ENCODE measurements at regions not wholly inside any gene's neighbourhood (a gene's known extent, or its start where the extent isn't known, plus 50 kb on each side); places are given as distances from the start of the nearest gene placed in this dataset.

DNA sequence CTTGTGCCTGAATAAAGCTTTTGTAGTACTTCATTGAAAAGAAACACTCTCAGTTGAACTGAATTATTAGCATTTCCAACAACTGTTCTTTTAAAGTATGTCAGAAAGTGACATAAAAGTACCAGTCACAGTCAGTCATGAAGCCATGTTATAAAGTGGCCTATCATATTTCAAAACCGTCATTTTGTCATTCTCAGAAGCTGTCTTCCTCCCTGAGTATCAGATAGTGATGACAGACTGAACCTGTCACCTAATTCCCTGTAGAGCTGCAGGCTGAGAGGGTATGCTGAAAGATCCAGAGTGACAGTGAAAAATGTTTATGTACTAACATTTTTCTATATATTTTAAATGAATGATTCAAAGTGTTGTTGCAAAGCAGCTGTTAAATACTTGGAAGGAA is 1121.7 kb upstream of the PRMT6 start:
- in situ Hi-C loops (cut with MboI; ENCODE audit: low pct_unique_long_range_greater_than_20kb, low sequenced_read_pairs, unreplicated experiment), result no loop called here
- DNase-seq (ENCODE audit: low spot score), result no peak
- TF ChIP-seq, protein P1, sequence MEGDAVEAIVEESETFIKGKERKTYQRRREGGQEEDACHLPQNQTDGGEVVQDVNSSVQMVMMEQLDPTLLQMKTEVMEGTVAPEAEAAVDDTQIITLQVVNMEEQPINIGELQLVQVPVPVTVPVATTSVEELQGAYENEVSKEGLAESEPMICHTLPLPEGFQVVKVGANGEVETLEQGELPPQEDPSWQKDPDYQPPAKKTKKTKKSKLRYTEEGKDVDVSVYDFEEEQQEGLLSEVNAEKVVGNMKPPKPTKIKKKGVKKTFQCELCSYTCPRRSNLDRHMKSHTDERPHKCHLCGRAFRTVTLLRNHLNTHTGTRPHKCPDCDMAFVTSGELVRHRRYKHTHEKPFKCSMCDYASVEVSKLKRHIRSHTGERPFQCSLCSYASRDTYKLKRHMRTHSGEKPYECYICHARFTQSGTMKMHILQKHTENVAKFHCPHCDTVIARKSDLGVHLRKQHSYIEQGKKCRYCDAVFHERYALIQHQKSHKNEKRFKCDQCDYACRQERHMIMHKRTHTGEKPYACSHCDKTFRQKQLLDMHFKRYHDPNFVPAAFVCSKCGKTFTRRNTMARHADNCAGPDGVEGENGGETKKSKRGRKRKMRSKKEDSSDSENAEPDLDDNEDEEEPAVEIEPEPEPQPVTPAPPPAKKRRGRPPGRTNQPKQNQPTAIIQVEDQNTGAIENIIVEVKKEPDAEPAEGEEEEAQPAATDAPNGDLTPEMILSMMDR (IDR thresholded peaks at IDR 0.05; ENCODE audit: extremely low read depth, insufficient read depth, missing control alignments), result no peak

DNA sequence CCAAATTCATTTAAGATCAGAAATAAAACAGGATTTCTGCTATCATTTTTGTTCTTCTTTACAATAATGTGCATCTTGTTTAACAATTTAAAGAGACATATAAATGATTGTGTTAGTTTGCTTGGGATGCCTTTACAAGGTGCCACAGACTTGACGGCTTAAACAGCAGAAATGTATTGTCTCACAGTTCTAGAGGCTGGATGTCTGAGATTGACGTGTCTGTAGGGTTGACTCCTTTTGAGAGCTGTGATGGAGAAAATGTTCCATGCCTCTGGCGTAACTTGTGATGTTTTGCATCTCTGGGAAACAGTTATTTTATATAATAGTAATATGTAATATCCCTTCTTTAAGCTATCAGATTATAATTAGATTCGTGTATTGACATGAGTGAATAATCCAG is 1091.6 kb upstream of the PRMT6 start:
- TF ChIP-seq, protein P1 (IDR thresholded peaks at IDR 0.05; ENCODE audit: extremely low read depth, insufficient read depth, missing control alignments), result no peak
- in situ Hi-C loops (cut with MboI; ENCODE audit: low pct_unique_long_range_greater_than_20kb, low sequenced_read_pairs, unreplicated experiment), result no loop called here
- DNase-seq (ENCODE audit: low spot score), result no peak

DNA sequence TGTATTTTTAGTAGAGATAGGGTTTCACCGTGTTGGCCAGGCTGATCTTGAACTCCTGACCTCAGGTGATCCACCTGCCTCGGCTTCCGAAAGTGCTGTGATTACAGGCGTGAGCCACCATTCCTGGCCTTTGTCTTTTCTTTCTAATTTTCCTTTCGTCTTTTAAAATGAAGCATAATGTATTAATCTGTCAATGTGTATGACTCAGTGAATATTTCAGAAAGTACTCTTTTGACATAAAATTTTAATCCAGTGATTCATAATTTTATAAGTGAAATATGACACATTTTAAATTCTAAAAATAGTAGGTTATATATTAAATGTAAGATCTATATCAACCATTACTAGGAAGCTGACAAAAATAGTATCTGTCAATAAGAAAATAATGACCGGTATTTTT is 1059.0 kb upstream of the PRMT6 start:
- TF ChIP-seq, protein P1 (IDR thresholded peaks at IDR 0.05; ENCODE audit: extremely low read depth, insufficient read depth, missing control alignments), result no peak
- DNase-seq (ENCODE audit: low spot score), result no peak
- in situ Hi-C loops (cut with MboI; ENCODE audit: low pct_unique_long_range_greater_than_20kb, low sequenced_read_pairs, unreplicated experiment), result no loop called here

DNA sequence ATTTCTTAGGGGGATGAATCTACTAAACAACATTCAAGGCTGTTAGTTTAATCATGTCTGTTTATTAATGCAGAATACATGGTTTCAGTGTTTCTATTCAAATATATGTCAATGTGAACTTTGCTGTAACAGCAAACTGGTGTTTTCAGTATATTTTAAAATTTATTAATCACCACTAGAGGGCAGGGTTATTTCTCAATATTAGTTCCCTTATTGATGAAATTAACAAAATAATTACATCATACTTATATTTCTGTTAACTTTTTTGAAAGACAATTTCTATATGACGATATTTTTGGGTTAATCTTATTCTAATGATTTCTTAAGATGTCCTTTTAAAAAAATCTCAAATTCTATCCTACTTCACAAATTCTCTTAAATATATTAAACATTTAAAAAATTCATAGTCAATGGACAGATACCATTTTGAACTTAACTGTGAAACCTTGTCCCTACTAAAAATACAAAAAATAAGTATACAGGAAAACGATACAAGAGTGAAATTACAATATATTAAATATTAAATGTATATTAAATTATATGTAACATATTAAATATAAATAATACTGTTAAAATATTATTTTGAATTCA is 1034.1 kb upstream of the PRMT6 start:
- TF ChIP-seq, protein P1 (IDR thresholded peaks at IDR 0.05; ENCODE audit: extremely low read depth, insufficient read depth, missing control alignments), result peak; percentile 29
- in situ Hi-C loops (cut with MboI; ENCODE audit: low pct_unique_long_range_greater_than_20kb, low sequenced_read_pairs, unreplicated experiment), result no loop called here
- peak; percentile 4 for DNase-seq (ENCODE audit: low spot score)

DNA sequence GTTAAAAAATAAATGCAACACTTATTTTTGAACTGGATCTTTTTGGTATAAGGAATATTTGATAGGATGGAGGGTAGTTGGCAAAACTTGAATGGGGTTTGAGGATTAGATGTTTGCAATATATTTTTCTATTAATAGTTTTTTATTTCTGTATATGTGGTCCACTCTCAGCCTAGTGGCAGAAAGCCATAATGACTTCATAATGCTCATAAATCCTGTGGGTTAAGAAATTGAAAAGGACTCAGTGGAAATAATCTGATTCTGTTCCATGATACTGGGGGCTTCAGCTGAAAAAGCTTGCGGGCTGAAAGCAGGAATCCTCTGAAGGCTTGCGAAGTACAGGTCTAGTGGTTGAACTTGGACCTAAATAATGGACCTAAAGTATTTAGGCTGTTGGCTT is 1028.6 kb upstream of the PRMT6 start:
- in situ Hi-C loops (cut with MboI; ENCODE audit: low pct_unique_long_range_greater_than_20kb, low sequenced_read_pairs, unreplicated experiment), result no loop called here
- no peak for DNase-seq (ENCODE audit: low spot score)
- TF ChIP-seq, protein P1 (IDR thresholded peaks at IDR 0.05; ENCODE audit: extremely low read depth, insufficient read depth, missing control alignments), result no peak

DNA sequence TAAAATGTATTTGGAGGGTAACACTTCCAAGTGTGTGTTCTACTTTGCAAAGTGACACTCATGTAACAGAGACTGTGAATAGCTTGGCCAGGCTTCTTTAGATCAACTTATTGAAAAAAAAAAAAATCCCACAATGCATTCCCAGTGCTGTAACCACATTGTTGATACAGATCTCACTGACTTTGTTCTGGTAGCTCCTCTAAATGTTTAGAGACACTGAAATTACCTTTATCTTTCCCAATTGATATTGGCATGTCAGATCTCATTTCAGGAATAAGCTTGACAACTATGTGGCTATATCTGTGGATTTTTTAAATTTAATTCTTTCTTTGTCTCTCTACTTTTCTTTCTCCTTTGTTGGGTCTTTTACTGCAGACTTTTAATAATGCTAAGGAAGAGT is 1018.9 kb upstream of the PRMT6 start:
- TF ChIP-seq, protein P1 (IDR thresholded peaks at IDR 0.05; ENCODE audit: extremely low read depth, insufficient read depth, missing control alignments), result no peak
- DNase-seq (ENCODE audit: low spot score), result no peak
- in situ Hi-C loops (cut with MboI; ENCODE audit: low pct_unique_long_range_greater_than_20kb, low sequenced_read_pairs, unreplicated experiment), result no loop called here

DNA sequence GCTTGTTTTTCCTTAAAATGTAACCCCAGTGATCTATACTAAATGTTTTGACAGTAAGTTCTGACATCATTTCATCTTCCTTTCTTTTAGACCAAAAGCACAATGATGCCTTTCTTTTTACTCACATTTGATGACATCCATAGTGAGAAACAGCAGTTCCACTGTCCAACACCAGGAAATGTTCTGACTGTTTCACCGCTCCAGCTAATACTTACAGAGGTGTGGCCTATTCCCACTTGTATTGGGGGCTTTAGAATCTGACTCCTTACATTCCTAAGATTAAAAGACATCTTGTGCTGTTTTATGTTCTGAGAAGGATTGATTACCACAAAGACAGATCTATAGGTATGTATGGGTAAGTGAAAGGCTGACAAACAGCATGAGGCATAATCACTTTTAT is 1018.2 kb upstream of the PRMT6 start:
- TF ChIP-seq, protein P1 (IDR thresholded peaks at IDR 0.05; ENCODE audit: extremely low read depth, insufficient read depth, missing control alignments), result no peak
- in situ Hi-C loops (cut with MboI; ENCODE audit: low pct_unique_long_range_greater_than_20kb, low sequenced_read_pairs, unreplicated experiment), result no loop called here
- no peak for DNase-seq (ENCODE audit: low spot score)

Measured in GM13977 (cell line).